PC-3 (cell line): ENCODE measurements at regions not wholly inside any gene's neighbourhood (a gene's known extent, or its start where the extent isn't known, plus 50 kb on each side); places are given as distances from the start of the nearest gene placed in this dataset.

Experiments
- ATAC-seq: fragments of 200-7000 bp; cut with Tn5 transposase; 2 replicates; pipeline ENCODE4 v1.9.1; 2020; ENCODE audit warnings: mild to moderate bottlenecking, moderate library complexity
- BruUV-seq: library from RNA; stranded (reverse); fragments of 400-500 nt; replicated peaks from 2 replicates; lab custom pipeline; 2021; lab: Mats Ljungman, UMichigan
- CTCF ChIA-PET: fragments of 300-600 bp; sonication (Branson Sonifier 250); formaldehyde crosslinking; loops from one replicate; lab custom pipeline; 2022; ENCODE audit warnings: antibody characterized with exemption; lab: Charles Lee
- POLR2A ChIA-PET: fragments of 300-600 bp; sonication (Branson Sonifier 250); formaldehyde crosslinking; loops from one replicate; lab custom pipeline; 2022; ENCODE audit warnings: antibody characterized with exemption; ENCODE audit not compliant: unreplicated experiment; lab: Charles Lee
- DNase-seq: peaks from one replicate; pipeline ENCODE4 v3.0.0-alpha.2; 2015
- H2AFZ ChIP-seq: fragments of 300-600 bp; sonication (generic); 2 replicates; pipeline ENCODE4 v1.6.0; 2016; ENCODE audit warnings: antibody characterized with exemption, low read length
- H3F3A ChIP-seq: fragments of 300-600 bp; sonication (generic); one replicate; pipeline ENCODE4 v1.6.0; 2017; ENCODE audit warnings: antibody characterized with exemption, low read length, control low read depth, mild to moderate bottlenecking; ENCODE audit not compliant: unreplicated experiment
- H3K27ac ChIP-seq: fragments of 300-600 bp; sonication (generic); 2 replicates; pipeline ENCODE4 v1.5.1; 2016; ENCODE audit warnings: mild to moderate bottlenecking, low read length
- H3K27me3 ChIP-seq: fragments of 300-600 bp; sonication (generic); 2 replicates; pipeline ENCODE4 v1.6.1; 2016; ENCODE audit warnings: low read length, mixed read lengths
- H3K36me3 ChIP-seq: fragments of 300-600 bp; sonication (generic); 2 replicates; pipeline ENCODE4 v1.6.1; 2016; ENCODE audit warnings: low read depth, mixed run types, low read length, mixed read lengths
- H3K4me1 ChIP-seq: fragments of 300-600 bp; sonication (generic); 2 replicates; pipeline ENCODE4 v1.5.1; 2016; ENCODE audit warnings: low read length; ENCODE audit not compliant: insufficient read depth
- H3K4me2 ChIP-seq: fragments of 300-600 bp; sonication (generic); 2 replicates; pipeline ENCODE4 v1.6.0; 2016; ENCODE audit warnings: low read length
- H3K4me3 ChIP-seq: fragments of 300-600 bp; sonication (generic); 2 replicates; pipeline ENCODE4 v1.5.1; 2016; ENCODE audit warnings: mild to moderate bottlenecking, low read length, mixed read lengths
- H3K79me2 ChIP-seq: fragments of 300-600 bp; sonication (generic); 2 replicates; pipeline ENCODE4 v1.6.1; 2017; ENCODE audit warnings: low read length, mixed read lengths
- H3K9ac ChIP-seq: fragments of 300-600 bp; sonication (generic); 2 replicates; pipeline ENCODE4 v1.6.0; 2016; ENCODE audit warnings: mild to moderate bottlenecking, low read length
- H3K9me2 ChIP-seq: fragments of 300-600 bp; sonication (generic); replicated peaks from 2 replicates; pipeline ENCODE4 v1.6.1; 2016; ENCODE audit warnings: mixed run types, low read length, mixed read lengths
- H3K9me3 ChIP-seq: fragments of 300-600 bp; sonication (generic); 2 replicates; pipeline ENCODE4 v1.6.1; 2016; ENCODE audit warnings: low read length, mixed read lengths
- H4K20me1 ChIP-seq: fragments of 300-600 bp; sonication (generic); 2 replicates; pipeline ENCODE4 v1.6.1; 2016; ENCODE audit warnings: low read length, mixed read lengths
- CTCF ChIP-seq: fragments of 300-600 bp; sonication (generic); conservative IDR thresholded peaks from 2 replicates; pipeline ENCODE4 v1.5.1; 2017; ENCODE audit warnings: antibody characterized with exemption, low read depth, mild to moderate bottlenecking, low read length
- EZH2 ChIP-seq: fragments of 300-600 bp; sonication (generic); IDR thresholded peaks from one replicate; pipeline ENCODE4 v1.6.1; 2017; ENCODE audit warnings: antibody characterized with exemption, mild to moderate bottlenecking, low read length; ENCODE audit not compliant: unreplicated experiment
- EZH2phosphoT487 ChIP-seq: fragments of 300-600 bp; sonication (generic); IDR thresholded peaks from 2 replicates; pipeline ENCODE4 v1.6.1; 2018; ENCODE audit warnings: mild to moderate bottlenecking, antibody characterized with exemption, low read length, borderline replicate concordance
- intact Hi-C: fragments of 100-400 bp; cut with micrococcal nuclease; formaldehyde crosslinking; loops from 2 replicates; pipeline ENCODE4 v1.9.0; 2023

- H3K4me1 ChIP-seq = peaks cover 18% of the 10 kb centered on the region
Measured at GRCh38 chr17:65389426-65389825, 172.0 kb downstream of the AXIN2 start.

DNA sequence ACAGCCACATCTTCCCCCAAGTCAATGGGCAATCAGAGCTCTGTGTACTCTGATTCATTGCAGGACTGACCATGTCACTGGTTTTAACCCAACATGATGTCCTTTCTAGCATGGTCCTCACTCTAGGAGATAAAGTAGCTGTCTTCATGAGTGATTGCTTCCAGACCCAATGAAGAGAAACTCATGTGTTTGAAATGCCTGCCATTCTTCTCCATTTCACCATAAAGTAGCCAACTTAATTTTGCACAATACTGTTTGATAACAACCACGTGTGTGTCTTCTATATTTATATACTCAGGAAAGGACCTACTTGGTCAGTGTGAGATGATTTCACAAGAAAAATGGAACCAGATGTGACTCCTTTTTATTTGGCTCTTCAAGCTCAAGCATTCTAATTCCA, 172.5 kb downstream of the AXIN2 start:
- ATAC-seq (no peak), DNase-seq (no peak)
- Histone ChIP-seq H3K9me3 (no peaks in the 10 kb centered on the region), H4K20me1 (no peaks in the 10 kb centered on the region), H3K9ac (no peak overlapping the region), H3F3A (no peaks in the 10 kb centered on the region), H2AFZ (no peak overlapping the region), H3K9me2 (no peaks in the 10 kb centered on the region; the same call in 1 of the 2 replicates), H3K4me1 (peaks cover 18% of the 10 kb centered on the region), H3K27ac (no peak overlapping the region; the same call in 1 of the 2 replicates), H3K36me3 (no peaks in the 10 kb centered on the region), H3K4me2 (no peak overlapping the region), H3K4me3 (no peak overlapping the region), H3K79me2 (no peaks in the 10 kb centered on the region), H3K27me3 (no peaks in the 10 kb centered on the region)
- intact Hi-C loops = no loop called here
- TF ChIP-seq EZH2phosphoT487 (no peak), CTCF (no peak), EZH2 (no peak)
- POLR2A ChIA-PET = no interaction called here
- CTCF ChIA-PET = no interaction called here
- no TSS peak for BruUV-seq

More at GRCh38 chr17:65389426-65389825, 172.0 kb downstream of the AXIN2 start:
- H3K4me3 ChIP-seq = no peak overlapping the region
- CTCF ChIA-PET = no interaction called here
- no peaks in the 10 kb centered on the region; the same call in 1 of the 2 replicates for H3K9me2 ChIP-seq
- no peak overlapping the region for H2AFZ ChIP-seq
- intact Hi-C loops = no loop called here
- peak; percentile 55 for ATAC-seq
- peak; percentile 67 for DNase-seq
- no peaks in the 10 kb centered on the region for H3F3A ChIP-seq
- BruUV-seq = no TSS peak
- H3K79me2 ChIP-seq = no peaks in the 10 kb centered on the region
- H3K27me3 ChIP-seq = no peaks in the 10 kb centered on the region
- TF ChIP-seq EZH2 (no peak), EZH2phosphoT487 (no peak), CTCF (no peak)
- H3K9me3 ChIP-seq = no peaks in the 10 kb centered on the region
- H3K36me3 ChIP-seq = no peaks in the 10 kb centered on the region
- peak overlapping the region; percentile 52 for H3K4me2 ChIP-seq
- peak overlapping the region; percentile 30; the same call in 1 of the 2 replicates for H3K9ac ChIP-seq
- peak overlapping the region; percentile 79 for H3K27ac ChIP-seq
- POLR2A ChIA-PET = no interaction called here
- no peaks in the 10 kb centered on the region for H4K20me1 ChIP-seq

GRCh38 chr17:65387322-65387721, 174.1 kb downstream of the AXIN2 start:
- Histone ChIP-seq H3K27ac (no peak overlapping the region), H3K9me3 (no peaks in the 10 kb centered on the region), H3K4me3 (no peak overlapping the region), H3K9me2 (no peaks in the 10 kb centered on the region; the same call in 1 of the 2 replicates), H3F3A (no peaks in the 10 kb centered on the region), H3K4me2 (no peak overlapping the region), H2AFZ (no peak overlapping the region), H3K27me3 (no peaks in the 10 kb centered on the region), H4K20me1 (no peaks in the 10 kb centered on the region), H3K9ac (no peak overlapping the region), H3K4me1 (peaks cover 18% of the 10 kb centered on the region), H3K36me3 (no peaks in the 10 kb centered on the region), H3K79me2 (no peaks in the 10 kb centered on the region)
- TF ChIP-seq CTCF (no peak), EZH2phosphoT487 (no peak), EZH2 (no peak)
- BruUV-seq = no TSS peak
- ChIA-PET POLR2A (no interaction called here), CTCF (no interaction called here)
- ATAC-seq = no peak
- intact Hi-C loops = no loop called here
- no peak for DNase-seq
